Thyroid gland (tissue), 4 donors: ENCODE measurements at regions not wholly inside any gene's neighbourhood (a gene's known extent, or its start where the extent isn't known, plus 50 kb on each side); places are given as distances from the start of the nearest gene placed in this dataset.

Experiments
- POLR2A ChIP-seq, 2 donors: fragments of 450-650 bp; IDR thresholded peaks; one replicate each; pipeline ENCODE4 v1.6.1; 2017; ENCODE audit warnings: antibody characterized with exemption in 2 of 2, mild to moderate bottlenecking in 2 of 2, moderate library complexity in 1 of 2
- TF ChIP-seq, protein P1 (sequence below), 6 experiments: fragments of 200-600 bp in 3 of 6; fragments of 450-650 bp in 3 of 6; sonication (generic) in 3 of 6; IDR thresholded peaks; one replicate each; pipeline ENCODE4 v1.5.1; 2016 to 2019; ENCODE audit warnings: antibody characterized with exemption in 6 of 6, mild to moderate bottlenecking in 2 of 6, inconsistent platforms in 1 of 6, moderate library complexity in 1 of 6

DNA sequence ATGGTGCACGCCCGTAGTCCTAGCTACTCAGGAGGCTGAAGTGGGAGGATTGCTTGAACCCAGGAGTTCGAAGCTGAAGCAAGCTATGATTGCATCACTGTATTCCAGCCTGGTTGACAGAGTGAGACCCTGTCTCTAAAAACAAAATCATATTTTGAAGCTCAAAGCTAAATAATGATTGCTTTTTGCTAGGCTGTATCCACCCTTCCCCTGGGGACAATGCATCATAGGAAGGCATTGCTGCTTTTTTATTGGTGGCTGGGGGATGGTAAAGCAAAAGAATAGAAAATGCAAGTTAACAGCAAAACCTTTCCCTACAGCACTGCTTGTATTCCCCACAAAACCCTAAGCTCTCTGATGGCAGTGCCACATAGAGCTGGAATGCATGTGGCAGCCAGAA is 107.5 kb upstream of the WAC start:
- TF ChIP-seq, protein P1, sequence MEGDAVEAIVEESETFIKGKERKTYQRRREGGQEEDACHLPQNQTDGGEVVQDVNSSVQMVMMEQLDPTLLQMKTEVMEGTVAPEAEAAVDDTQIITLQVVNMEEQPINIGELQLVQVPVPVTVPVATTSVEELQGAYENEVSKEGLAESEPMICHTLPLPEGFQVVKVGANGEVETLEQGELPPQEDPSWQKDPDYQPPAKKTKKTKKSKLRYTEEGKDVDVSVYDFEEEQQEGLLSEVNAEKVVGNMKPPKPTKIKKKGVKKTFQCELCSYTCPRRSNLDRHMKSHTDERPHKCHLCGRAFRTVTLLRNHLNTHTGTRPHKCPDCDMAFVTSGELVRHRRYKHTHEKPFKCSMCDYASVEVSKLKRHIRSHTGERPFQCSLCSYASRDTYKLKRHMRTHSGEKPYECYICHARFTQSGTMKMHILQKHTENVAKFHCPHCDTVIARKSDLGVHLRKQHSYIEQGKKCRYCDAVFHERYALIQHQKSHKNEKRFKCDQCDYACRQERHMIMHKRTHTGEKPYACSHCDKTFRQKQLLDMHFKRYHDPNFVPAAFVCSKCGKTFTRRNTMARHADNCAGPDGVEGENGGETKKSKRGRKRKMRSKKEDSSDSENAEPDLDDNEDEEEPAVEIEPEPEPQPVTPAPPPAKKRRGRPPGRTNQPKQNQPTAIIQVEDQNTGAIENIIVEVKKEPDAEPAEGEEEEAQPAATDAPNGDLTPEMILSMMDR (IDR thresholded peaks at IDR 0.05), result no peak
- no peak for TF ChIP-seq POLR2A (IDR thresholded peaks at IDR 0.05)
